OCI-LY1 (cell line): ENCODE measurements at regions not wholly inside any gene's neighbourhood (a gene's known extent, or its start where the extent isn't known, plus 50 kb on each side); places are given as distances from the start of the nearest gene placed in this dataset.

Experiments used
- H2AFZ ChIP-seq: fragments of 200-600 bp; sonication (generic), shearing (Covaris generic); 2 replicates; pipeline ENCODE4 v1.6.0; 2014; ENCODE audit warnings: antibody characterized with exemption, mild to moderate bottlenecking, low read length
- H3F3A ChIP-seq: fragments of 200-600 bp; sonication (generic), shearing (Covaris generic); 2 replicates; pipeline ENCODE4 v1.6.0; 2014; ENCODE audit warnings: mild to moderate bottlenecking, antibody characterized with exemption, low read length, moderate library complexity; ENCODE audit not compliant: insufficient read depth
- H3K27ac ChIP-seq: fragments of 200-600 bp; sonication (generic); 2 replicates; pipeline ENCODE4 v1.5.1; 2014; ENCODE audit warnings: low read length, mixed run types, mild to moderate bottlenecking, low read depth; ENCODE audit not compliant: poor library complexity, severe bottlenecking
- H3K27me3 ChIP-seq: fragments of 200-600 bp; sonication (generic); 2 replicates; pipeline ENCODE4 v1.6.0; 2014; ENCODE audit warnings: antibody characterized with exemption, mild to moderate bottlenecking, low read length, moderate library complexity; ENCODE audit not compliant: insufficient read depth
- H3K36me3 ChIP-seq: fragments of 200-600 bp; sonication (generic); 2 replicates; pipeline ENCODE4 v1.6.1; 2014; ENCODE audit warnings: mild to moderate bottlenecking, antibody characterized with exemption, low read length, moderate library complexity, mixed read lengths; ENCODE audit not compliant: insufficient read depth
- H3K4me1 ChIP-seq: fragments of 200-600 bp; sonication (generic); 2 replicates; pipeline ENCODE4 v1.5.1; 2014; ENCODE audit warnings: mild to moderate bottlenecking, low read length, moderate library complexity; ENCODE audit not compliant: insufficient read depth, severe bottlenecking
- H3K4me2 ChIP-seq: fragments of 200-600 bp; sonication (generic), shearing (Covaris generic); 2 replicates; pipeline ENCODE4 v1.6.1; 2014; ENCODE audit warnings: low read length
- H3K4me3 ChIP-seq: fragments of 200-600 bp; sonication (generic); 2 replicates; pipeline ENCODE4 v1.5.1; 2014; ENCODE audit warnings: low read length, low read depth, mild to moderate bottlenecking, mixed read lengths; ENCODE audit not compliant: poor library complexity, severe bottlenecking
- H3K79me2 ChIP-seq: fragments of 200-600 bp; shearing (Covaris generic); 2 replicates; pipeline ENCODE4 v1.6.1; 2016; ENCODE audit warnings: mixed run types, low read length, mixed read lengths; ENCODE audit not compliant: insufficient read depth
- H3K9ac ChIP-seq: fragments of 200-600 bp; sonication (generic), shearing (Covaris generic); 2 replicates; pipeline ENCODE4 v1.6.1; 2014; ENCODE audit warnings: mild to moderate bottlenecking, low read length, mixed read lengths
- H3K9me2 ChIP-seq: fragments of 200-600 bp; sonication (generic), shearing (Covaris generic); 2 replicates; pipeline ENCODE4 v1.6.1; 2014; ENCODE audit warnings: low read depth, mild to moderate bottlenecking, low read length, mixed read lengths
- H3K9me3 ChIP-seq: fragments of 200-600 bp; shearing (Covaris generic); 2 replicates; pipeline ENCODE4 v1.6.1; 2014; ENCODE audit warnings: low read length, mixed read lengths
- H4K20me1 ChIP-seq: fragments of 200-600 bp; sonication (generic), shearing (Covaris generic); 2 replicates; pipeline ENCODE4 v1.6.0; 2016; ENCODE audit warnings: mild to moderate bottlenecking, low read length; ENCODE audit not compliant: insufficient read depth
- CTCF ChIP-seq: fragments of 200-600 bp; sonication (generic), shearing (Covaris generic); IDR thresholded peaks from 2 replicates; pipeline ENCODE4 v1.5.1; 2017; ENCODE audit warnings: mild to moderate bottlenecking, antibody characterized with exemption, low read length, moderate library complexity, mixed read lengths
- EZH2 ChIP-seq: fragments of 200-600 bp; sonication (generic), shearing (Covaris generic); IDR thresholded peaks from 2 replicates; pipeline ENCODE4 v1.8.0; 2017; ENCODE audit warnings: borderline replicate concordance, mixed run types, mild to moderate bottlenecking, antibody characterized with exemption, low read length, moderate library complexity, mixed read lengths

GRCh38 chr5:29157975-29158374, 2035.5 kb upstream of the CDH6 start:
- Histone ChIP-seq H3K4me2 (no peak overlapping the region), H3K36me3 (no peaks in the 10 kb centered on the region), H3K27me3 (no peaks in the 10 kb centered on the region), H3K9me2 (no peaks in the 10 kb centered on the region), H3K4me3 (no peak overlapping the region), H3F3A (no peaks in the 10 kb centered on the region), H3K79me2 (no peaks in the 10 kb centered on the region), H3K9ac (no peak overlapping the region), H3K9me3 (no peaks in the 10 kb centered on the region), H2AFZ (no peak overlapping the region), H3K27ac (no peak overlapping the region), H4K20me1 (no peaks in the 10 kb centered on the region), H3K4me1 (no peaks in the 10 kb centered on the region)
- TF ChIP-seq EZH2, result no peak
- TF ChIP-seq CTCF, result no peak

- Histone ChIP-seq H3K4me1 (no peaks in the 10 kb centered on the region), H3F3A (no peaks in the 10 kb centered on the region), H3K4me3 (no peak overlapping the region), H3K27ac (no peak overlapping the region), H3K9me3 (no peaks in the 10 kb centered on the region), H3K4me2 (no peak overlapping the region), H3K9ac (no peak overlapping the region), H3K27me3 (no peaks in the 10 kb centered on the region), H3K36me3 (no peaks in the 10 kb centered on the region), H3K9me2 (no peaks in the 10 kb centered on the region), H3K79me2 (no peaks in the 10 kb centered on the region), H2AFZ (no peak overlapping the region), H4K20me1 (no peaks in the 10 kb centered on the region)
- TF ChIP-seq CTCF (no peak), EZH2 (no peak)
These were observed 2042.6 kb upstream of the CDH6 start for GRCh38 chr5:29150840-29151239.

- Histone ChIP-seq H3K9ac (no peak overlapping the region), H3K9me2 (no peaks in the 10 kb centered on the region), H4K20me1 (no peaks in the 10 kb centered on the region), H3K4me1 (no peaks in the 10 kb centered on the region), H3F3A (no peaks in the 10 kb centered on the region), H3K27me3 (no peaks in the 10 kb centered on the region), H3K27ac (no peak overlapping the region), H3K9me3 (no peaks in the 10 kb centered on the region), H3K79me2 (no peaks in the 10 kb centered on the region), H3K4me3 (no peak overlapping the region), H2AFZ (no peak overlapping the region), H3K36me3 (no peaks in the 10 kb centered on the region), H3K4me2 (no peak overlapping the region)
- TF ChIP-seq CTCF (no peak), EZH2 (no peak)
These were observed 2044.9 kb upstream of the CDH6 start for GRCh38 chr5:29148581-29148980.
